ENCODE measurements at regions not wholly inside any gene's neighbourhood (a gene's known extent, or its start where the extent isn't known, plus 50 kb on each side); places are given as distances from the start of the nearest gene placed in this dataset.

DNA sequence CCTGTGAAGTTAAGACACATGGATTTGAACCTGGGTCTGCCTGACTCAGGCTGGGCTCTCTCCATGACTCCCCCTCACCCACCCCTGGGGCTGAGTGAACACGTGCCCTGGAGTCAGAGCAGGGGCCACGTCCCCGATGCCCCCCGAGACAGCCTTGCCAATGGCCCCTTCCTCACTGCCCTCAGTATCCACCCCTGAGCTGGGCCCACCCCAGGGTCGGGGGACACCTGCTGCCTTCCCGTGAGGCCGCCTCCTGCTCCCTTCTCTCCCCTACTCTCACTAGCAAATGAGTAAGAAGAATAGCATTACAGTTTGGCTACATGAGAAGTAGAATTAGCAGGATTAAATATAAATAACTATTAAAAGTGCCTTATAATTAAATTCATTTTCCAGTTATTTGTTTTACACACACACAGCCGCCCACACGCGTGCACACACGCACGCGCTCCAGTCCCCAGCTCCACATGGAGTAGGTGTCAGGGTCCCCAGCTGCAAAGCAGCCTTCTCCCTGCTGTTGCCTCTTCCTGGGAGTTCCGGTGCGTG, 117.4 kb upstream of the LINGO1 start:
- FAIRE-seq (no peak), DNase-seq (ENCODE audit: low read depth in 1 of 2, low spot score in 2 of 2) (no peak)
- Histone ChIP-seq H3K4me2 (ENCODE audit: insufficient read depth in 1 of 2, low read depth in 2 of 2, low read length in 2 of 2) (no peak overlapping the region), H2BK15ac (ENCODE audit: low read length) (no peak overlapping the region), H3K56ac (replicated peaks; ENCODE audit: insufficient read length, low read depth, low read length) (no peak overlapping the region), H2AK5ac (ENCODE audit: low read depth, low read length) (no peak overlapping the region), H3K4ac (replicated peaks; ENCODE audit: insufficient read length, low read depth, low read length) (no peak overlapping the region), H3K4me1 (replicated peaks in 1 of 4; ENCODE audit: control insufficient read depth in 3 of 4, insufficient read depth in 4 of 4, low read length in 3 of 4) (peaks cover 9 to 18% (median 14%) of the 10 kb centered on the region in 4 experiments), H3K79me1 (ENCODE audit: low read depth, low read length) (no peaks in the 10 kb centered on the region), H3K9me3 (ENCODE audit: insufficient read depth in 2 of 2, low read depth in 1 of 2, low read length in 1 of 2) (no peaks in the 10 kb centered on the region), H3K4me3 (ENCODE audit: extremely low read depth in 1 of 4, insufficient read depth in 2 of 4, low read depth in 3 of 4, low read length in 4 of 4) (no peak overlapping the region), H3K18ac (ENCODE audit: extremely low read depth, low read length) (no peak overlapping the region), H3K9ac (replicated peaks in 1 of 4; ENCODE audit: extremely low read depth in 1 of 4, low read depth in 3 of 4, low read length in 3 of 4) (no peak overlapping the region), H4K5ac (ENCODE audit: insufficient read length, low read depth, low read length) (no peak overlapping the region), H3K27ac (ENCODE audit: low read depth, low read length) (no peak overlapping the region), H2BK12ac (ENCODE audit: low read depth, low read length) (no peak overlapping the region), H3K14ac (ENCODE audit: insufficient read length) (no peak overlapping the region), H3K27me3 (replicated peaks in 1 of 4; ENCODE audit: control insufficient read depth in 3 of 4, extremely low read depth in 1 of 4, insufficient read depth in 3 of 4, low read length in 3 of 4) (peaks cover 0 to 11% (median 1%) of the 10 kb centered on the region in 4 experiments; a peak in 2 of 7 replicates), H3K79me2 (ENCODE audit: control insufficient read depth in 1 of 2, insufficient read depth in 2 of 2, low read length in 2 of 2) (no peaks in the 10 kb centered on the region), H4K8ac (ENCODE audit: extremely low read depth, insufficient read depth, low read length) (no peak overlapping the region), H2AFZ (ENCODE audit: low read length) (no peak overlapping the region), H2BK120ac (replicated peaks; ENCODE audit: low read depth, low read length) (no peak overlapping the region), H3K23ac (ENCODE audit: insufficient read length) (no peak overlapping the region), H2BK20ac (ENCODE audit: low read length) (no peak overlapping the region), H2BK5ac (ENCODE audit: low read depth, low read length) (no peak overlapping the region), H4K20me1 (replicated peaks in 1 of 2; ENCODE audit: control insufficient read depth in 1 of 2, insufficient read depth in 2 of 2, low read length in 2 of 2) (peaks cover 0 to 7% of the 10 kb centered on the region in 2 experiments), H4K91ac (replicated peaks; ENCODE audit: insufficient read length, low read length) (no peak overlapping the region), H3K36me3 (ENCODE audit: control insufficient read depth in 2 of 4, insufficient read depth in 4 of 4, low read length in 3 of 4) (no peaks in the 10 kb centered on the region), H3K23me2 (ENCODE audit: low read depth, low read length) (no peaks in the 10 kb centered on the region; the same call in 1 of the 2 replicates)
- CTCF ChIA-PET (ENCODE audit: partially characterized antibody): interaction anchor here (0.6 to 3.7 kb wide), 10 partner anchors 8 to 134 kb away, joined by 3 to 13 read pairs (median 4); no protein-coding TSS in a partner anchor
- POLR2A ChIA-PET (ENCODE audit: partially characterized antibody): interaction anchor here (1.0 to 1.1 kb wide), 2 partner anchors 11 to 15 kb away, joined by 3 to 5 read pairs; no protein-coding TSS in a partner anchor
- 86% methylated on average over 15 of the region's 15 CpGs; no CpG with 5 or more reads in 1 of the 2 experiments for WGBS, 2 experiments (ENCODE audit: extremely low coverage in 1 of 2, insufficient coverage in 1 of 2, insufficient read length in 1 of 2, insufficient replicate concordance in 2 of 2, low coverage in 1 of 2, low lambda C conversion rate in 2 of 2, missing lambda C conversion rate in 1 of 2)
- TF ChIP-seq TEAD4 (IDR thresholded peaks at IDR 0.05; ENCODE audit: low read depth, low read length) (no peak), EGR1 (IDR thresholded peaks at IDR 0.05; ENCODE audit: borderline replicate concordance, low read depth, low read length) (no peak), NANOG (IDR thresholded peaks at IDR 0.05; ENCODE audit: insufficient read depth, low read depth, low read length, poor library complexity, severe bottlenecking) (no peak)

All from H1 (cell line).